A673 (cell line): ENCODE measurements at regions not wholly inside any gene's neighbourhood (a gene's known extent, or its start where the extent isn't known, plus 50 kb on each side); places are given as distances from the start of the nearest gene placed in this dataset.

Source experiments
- BruUV-seq: library from RNA; stranded (reverse); fragments of 400-500 nt; replicated peaks from 2 replicates; lab custom pipeline; 2021; lab: Mats Ljungman, UMichigan
- CTCF ChIA-PET: fragments of 300-600 bp; sonication (Branson Sonifier 250); formaldehyde crosslinking; loops from one replicate; lab custom pipeline; 2022; ENCODE audit warnings: antibody characterized with exemption; lab: Charles Lee
- POLR2A ChIA-PET: fragments of 300-600 bp; sonication (Branson Sonifier 250); formaldehyde crosslinking; loops from one replicate; lab custom pipeline; 2022; ENCODE audit warnings: antibody characterized with exemption; ENCODE audit not compliant: low non-redundant PET; lab: Charles Lee
- DNase-seq: peaks from one replicate; pipeline ENCODE4 v3.0.0-alpha.2; 2015; ENCODE audit warnings: low spot score
- H3K27ac ChIP-seq: fragments of 200-600 bp; sonication (generic); 2 replicates; pipeline ENCODE4 v1.5.1; 2016; ENCODE audit warnings: mixed run types, low read depth, mild to moderate bottlenecking, mixed read lengths, antibody characterized with exemption, low read length; ENCODE audit not compliant: poor library complexity, severe bottlenecking
- H3K27me3 ChIP-seq: fragments of 200-600 bp; sonication (generic); replicated peaks from 2 replicates; pipeline ENCODE4 v1.6.1; 2017; ENCODE audit warnings: mixed run types, low read depth, mild to moderate bottlenecking, mixed read lengths, antibody characterized with exemption, low read length; ENCODE audit not compliant: insufficient read depth, poor library complexity
- H3K36me3 ChIP-seq: fragments of 200-600 bp; sonication (generic); 2 replicates; pipeline ENCODE4 v1.6.1; 2016; ENCODE audit warnings: mixed run types, mild to moderate bottlenecking, mixed read lengths, antibody characterized with exemption, low read length; ENCODE audit not compliant: insufficient read depth, poor library complexity, severe bottlenecking
- H3K4me1 ChIP-seq: fragments of 200-600 bp; sonication (generic); 2 replicates; pipeline ENCODE4 v1.6.1; 2017; ENCODE audit warnings: mixed run types, mild to moderate bottlenecking, mixed read lengths, antibody characterized with exemption, low read length; ENCODE audit not compliant: insufficient read depth, poor library complexity, severe bottlenecking
- H3K4me3 ChIP-seq: fragments of 200-600 bp; sonication (generic); 2 replicates; pipeline ENCODE4 v1.5.1; 2016; ENCODE audit warnings: low read depth, mixed run types, mild to moderate bottlenecking, mixed read lengths, low read length; ENCODE audit not compliant: poor library complexity, severe bottlenecking
- H3K9me3 ChIP-seq: fragments of 200-600 bp; sonication (generic); 2 replicates; pipeline ENCODE4 v1.6.1; 2016; ENCODE audit warnings: mixed run types, low read depth, mild to moderate bottlenecking, mixed read lengths, antibody characterized with exemption, low read length; ENCODE audit not compliant: poor library complexity, severe bottlenecking
- EZH2 ChIP-seq: fragments of 200-600 bp; sonication (generic); IDR thresholded peaks from 2 replicates; pipeline ENCODE4 v1.6.1; 2017; ENCODE audit warnings: borderline replicate concordance, low read depth, mild to moderate bottlenecking, mixed read lengths, antibody characterized with exemption, low read length; ENCODE audit not compliant: poor library complexity, severe bottlenecking
- intact Hi-C: fragments of 100-400 bp; cut with micrococcal nuclease; formaldehyde crosslinking; loops from one replicate; pipeline ENCODE4 v1.10.0; 2022; ENCODE audit not compliant: unreplicated experiment
- TF ChIP-seq, protein P1 (sequence below): fragments of 300-800, 200-600 bp; sonication (generic); conservative IDR thresholded peaks from 2 replicates; pipeline ENCODE4 v1.5.1; 2017; ENCODE audit warnings: low read depth, mild to moderate bottlenecking, antibody characterized with exemption, low read length, moderate library complexity, mixed read lengths

DNA sequence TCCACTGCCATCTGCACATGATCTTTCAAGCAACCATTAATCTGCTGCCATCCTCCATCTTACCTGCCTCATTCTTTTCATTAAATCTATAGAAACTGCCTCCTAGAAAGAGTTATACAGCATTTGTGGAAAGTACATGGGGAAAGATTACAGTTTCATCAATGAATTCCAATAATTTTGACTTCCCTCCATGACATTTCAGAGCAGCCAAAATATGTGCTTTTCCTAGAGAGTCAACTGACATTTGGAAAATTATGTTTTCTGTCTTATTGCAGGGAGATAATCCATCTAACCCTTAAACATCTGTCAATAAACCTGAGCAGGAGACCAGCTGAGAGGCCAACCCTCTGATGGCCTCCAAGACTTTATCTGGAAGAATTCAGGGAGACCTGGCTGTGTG is 147.0 kb upstream of the CDH5 start:
- H3K4me3 ChIP-seq, result no peak overlapping the region
- intact Hi-C loops, result no loop called here
- no peak overlapping the region for H3K27ac ChIP-seq
- no peaks in the 10 kb centered on the region for H3K9me3 ChIP-seq
- DNase-seq, result no peak
- POLR2A ChIA-PET, result no interaction called here
- TF ChIP-seq EZH2, result no peak
- TF ChIP-seq, protein P1, sequence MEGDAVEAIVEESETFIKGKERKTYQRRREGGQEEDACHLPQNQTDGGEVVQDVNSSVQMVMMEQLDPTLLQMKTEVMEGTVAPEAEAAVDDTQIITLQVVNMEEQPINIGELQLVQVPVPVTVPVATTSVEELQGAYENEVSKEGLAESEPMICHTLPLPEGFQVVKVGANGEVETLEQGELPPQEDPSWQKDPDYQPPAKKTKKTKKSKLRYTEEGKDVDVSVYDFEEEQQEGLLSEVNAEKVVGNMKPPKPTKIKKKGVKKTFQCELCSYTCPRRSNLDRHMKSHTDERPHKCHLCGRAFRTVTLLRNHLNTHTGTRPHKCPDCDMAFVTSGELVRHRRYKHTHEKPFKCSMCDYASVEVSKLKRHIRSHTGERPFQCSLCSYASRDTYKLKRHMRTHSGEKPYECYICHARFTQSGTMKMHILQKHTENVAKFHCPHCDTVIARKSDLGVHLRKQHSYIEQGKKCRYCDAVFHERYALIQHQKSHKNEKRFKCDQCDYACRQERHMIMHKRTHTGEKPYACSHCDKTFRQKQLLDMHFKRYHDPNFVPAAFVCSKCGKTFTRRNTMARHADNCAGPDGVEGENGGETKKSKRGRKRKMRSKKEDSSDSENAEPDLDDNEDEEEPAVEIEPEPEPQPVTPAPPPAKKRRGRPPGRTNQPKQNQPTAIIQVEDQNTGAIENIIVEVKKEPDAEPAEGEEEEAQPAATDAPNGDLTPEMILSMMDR, result no peak
- H3K27me3 ChIP-seq, result no peaks in the 10 kb centered on the region
- CTCF ChIA-PET, result no interaction called here
- no TSS peak for BruUV-seq
- H3K4me1 ChIP-seq, result peaks cover 6% of the 10 kb centered on the region
- H3K36me3 ChIP-seq, result no peaks in the 10 kb centered on the region

DNA sequence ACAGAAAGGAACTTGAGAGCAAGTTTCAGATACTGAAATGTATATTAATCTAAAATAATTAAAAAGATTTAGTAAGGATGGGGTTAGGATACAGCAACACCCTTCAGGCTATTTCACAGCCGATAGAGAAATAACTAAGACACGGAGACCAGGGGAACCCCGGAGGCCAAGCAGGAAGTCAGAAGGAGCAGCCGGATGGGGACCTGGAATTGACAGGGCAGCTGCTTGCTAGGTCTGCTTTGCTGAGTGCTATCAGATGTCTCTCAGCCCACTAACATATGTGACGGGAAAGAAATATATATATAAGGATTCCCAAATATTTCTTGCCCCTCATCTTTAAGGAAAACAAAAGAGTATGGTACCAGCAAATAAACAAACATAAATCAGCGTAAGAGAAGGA is 154.1 kb upstream of the CDH5 start:
- intact Hi-C loops, result no loop called here
- Histone ChIP-seq H3K9me3 (no peaks in the 10 kb centered on the region), H3K27me3 (no peaks in the 10 kb centered on the region), H3K27ac (no peak overlapping the region), H3K36me3 (no peaks in the 10 kb centered on the region), H3K4me1 (peaks cover 8% of the 10 kb centered on the region), H3K4me3 (no peak overlapping the region)
- TF ChIP-seq EZH2, result no peak
- TF ChIP-seq, protein P1, result no peak
- no TSS peak for BruUV-seq
- ChIA-PET CTCF (no interaction called here), POLR2A (no interaction called here)
- no peak for DNase-seq

DNA sequence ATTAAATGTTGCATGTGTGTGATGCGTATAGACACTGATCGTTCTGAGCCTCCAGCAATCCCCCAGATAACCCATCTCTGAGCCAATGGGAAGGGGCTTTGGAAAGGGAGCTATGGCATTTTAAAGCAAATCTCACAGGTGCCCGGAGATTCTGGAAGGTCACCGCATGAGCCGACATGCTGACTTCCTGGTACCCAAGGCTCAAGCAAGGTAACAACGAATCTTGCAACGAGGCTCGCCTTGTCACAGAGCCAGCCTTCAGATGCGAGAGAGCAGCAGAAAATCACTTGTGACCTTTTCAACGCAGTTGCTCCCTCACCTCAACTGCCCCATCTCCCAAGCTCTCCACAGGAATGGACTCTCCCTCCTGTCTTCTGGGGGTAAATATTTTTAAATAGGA is 154.8 kb upstream of the CDH5 start:
- BruUV-seq, result no TSS peak
- Histone ChIP-seq H3K4me1 (peaks cover 16% of the 10 kb centered on the region), H3K27ac (no peak overlapping the region), H3K9me3 (no peaks in the 10 kb centered on the region), H3K4me3 (no peak overlapping the region), H3K27me3 (no peaks in the 10 kb centered on the region), H3K36me3 (no peaks in the 10 kb centered on the region)
- CTCF ChIA-PET, result no interaction called here
- intact Hi-C loops, result no loop called here
- TF ChIP-seq EZH2, result no peak
- TF ChIP-seq, protein P1, result no peak
- no peak for DNase-seq
- POLR2A ChIA-PET, result interaction anchor here (0.6 kb wide), 1 partner anchor 42 kb away, joined by 3 read pairs; no protein-coding TSS in a partner anchor
